Esophagus squamous epithelium (tissue), 4 donors: ENCODE measurements at regions not wholly inside any gene's neighbourhood (a gene's known extent, or its start where the extent isn't known, plus 50 kb on each side); places are given as distances from the start of the nearest gene placed in this dataset.

Experiments
- CTCF ChIP-seq, 6 experiments: fragments of 450-650 bp in 4 of 6; fragments of 200-600 bp in 2 of 6; sonication (generic) in 2 of 6; IDR thresholded peaks; one replicate each; pipeline ENCODE4 v1.5.1; 2016 to 2019; ENCODE audit warnings: antibody characterized with exemption in 6 of 6, mild to moderate bottlenecking in 4 of 6, moderate library complexity in 4 of 6
- POLR2A ChIP-seq, 4 donors: fragments of 450-650 bp; IDR thresholded peaks; one replicate each; pipeline ENCODE4 v1.6.1; 2017; ENCODE audit warnings: antibody characterized with exemption in 4 of 4, mild to moderate bottlenecking in 4 of 4, moderate library complexity in 3 of 4

- TF ChIP-seq POLR2A (IDR thresholded peaks at IDR 0.05): no peak
- no peak for TF ChIP-seq CTCF (IDR thresholded peaks at IDR 0.05)
These were observed 60.8 kb downstream of the NDUFS5 start for GRCh38 chr1:39086865-39087409.
